K562 (cell line): ENCODE measurements at regions not wholly inside any gene's neighbourhood (a gene's known extent, or its start where the extent isn't known, plus 50 kb on each side); places are given as distances from the start of the nearest gene placed in this dataset.

Experiments
- ATAC-seq: fragments of 200-7000 bp; cut with Tn5 transposase; 3 replicates; pipeline ENCODE4 v1.9.1; 2020; ENCODE audit warnings: moderate library complexity
- BruUV-seq: library from RNA; stranded (reverse); fragments of 400-500 nt; replicated peaks from 2 replicates; lab custom pipeline; 2021; lab: Mats Ljungman, UMichigan
- CTCF ChIA-PET: fragments of 300-600 bp; formaldehyde crosslinking; extraction: SDS; loops from one replicate; lab custom pipeline; 2021; ENCODE audit warnings: low intra/inter-chr PET ratio; lab: Yijun Ruan, JAX
- POLR2A ChIA-PET: fragments of 300-600, 350-650 bp; sonication (Branson Sonifier 250); formaldehyde crosslinking; extraction: SDS; loops from one replicate; lab custom pipeline; 2021; ENCODE audit warnings: antibody characterized with exemption, inconsistent platforms; lab: Yijun Ruan, JAX
- DNase-seq, 4 experiments: peaks; one replicate each; pipeline versions ENCODE4 v3.0.0 to v3.0.0-alpha.2; 2011 to 2018; ENCODE audit warnings: low spot score in 3 of 4, mixed read lengths in 3 of 4; ENCODE audit errors: extremely low read depth in 1 of 4
- FAIRE-seq: peaks from 2 replicates; lab custom pipeline; 2011; peaks lifted over from hg19 to GRCh38; lab: Jason Lieb, UNC
- H2AFZ ChIP-seq: 2 replicates; pipeline ENCODE4 v1.6.0; 2011; ENCODE audit warnings: low read depth, low read length, control low read depth, inconsistent platforms
- H3K27ac ChIP-seq: fragments of 200-600 bp; 3 replicates; pipeline ENCODE4 v1.8.0; 2011; ENCODE audit warnings: low read depth, mild to moderate bottlenecking, control low read depth, inconsistent platforms, low read length, moderate library complexity, mixed read lengths; ENCODE audit errors: extremely low read depth
- H3K27me3 ChIP-seq, 2 experiments: fragments of 300-600 bp in 1 of 2; 2 replicates in 1 of 2; 3 replicates in 1 of 2; pipeline versions ENCODE4 v1.6.0 to v1.8.0; 2011; ENCODE audit warnings: inconsistent platforms in 2 of 2, low read length in 2 of 2, mild to moderate bottlenecking in 1 of 2, mixed read lengths in 1 of 2, moderate library complexity in 1 of 2; ENCODE audit not compliant: control insufficient read depth in 2 of 2, insufficient read depth in 2 of 2
- H3K36me3 ChIP-seq: fragments of 300-600 bp; 3 replicates; pipeline ENCODE4 v1.8.0; 2011; ENCODE audit warnings: mild to moderate bottlenecking, low read length, inconsistent platforms; ENCODE audit not compliant: control insufficient read depth, insufficient read depth
- H3K4me1 ChIP-seq, 2 experiments: fragments of 200-600 bp in 1 of 2; replicated peaks in 1 of 2; 2 replicates in 1 of 2; 3 replicates in 1 of 2; pipeline versions ENCODE4 v1.5.1 to v1.8.0; 2011; ENCODE audit warnings: inconsistent platforms in 2 of 2, low read length in 2 of 2, mild to moderate bottlenecking in 1 of 2, mixed read lengths in 1 of 2, moderate library complexity in 1 of 2; ENCODE audit not compliant: control insufficient read depth in 2 of 2, insufficient read depth in 2 of 2
- H3K4me2 ChIP-seq: 2 replicates; pipeline ENCODE4 v1.6.1; 2011; ENCODE audit warnings: low read length, control low read depth, inconsistent platforms, mixed read lengths; ENCODE audit not compliant: insufficient read depth
- H3K4me3 ChIP-seq: fragments of 200-600 bp; sonication (generic), shearing (Covaris generic); 2 replicates; pipeline ENCODE4 v1.5.1; 2016; ENCODE audit warnings: control low read depth, inconsistent platforms
- H3K79me2 ChIP-seq: fragments of 200-600 bp; 3 replicates; pipeline ENCODE4 v1.8.0; 2011; ENCODE audit warnings: low read length, inconsistent platforms; ENCODE audit not compliant: control insufficient read depth, insufficient read depth
- H3K9ac ChIP-seq, 2 experiments: 2 replicates each; pipeline versions ENCODE4 v1.6.0 to v1.6.1; 2011; ENCODE audit warnings: low read depth in 2 of 2, low read length in 2 of 2, control low read depth in 1 of 2, inconsistent platforms in 1 of 2, mild to moderate bottlenecking in 1 of 2, mixed read lengths in 1 of 2; ENCODE audit not compliant: insufficient read depth in 1 of 2
- H3K9me1 ChIP-seq: one replicate; pipeline ENCODE4 v1.6.0; 2011; ENCODE audit warnings: inconsistent platforms, mild to moderate bottlenecking, low read length, moderate library complexity; ENCODE audit not compliant: control insufficient read depth, insufficient read depth
- H3K9me3 ChIP-seq: replicated peaks from 2 replicates; pipeline ENCODE4 v1.5.1; 2011; ENCODE audit warnings: low read depth, low read length, inconsistent platforms; ENCODE audit not compliant: control insufficient read depth, insufficient read depth
- H4K20me1 ChIP-seq: replicated peaks from 2 replicates; pipeline ENCODE4 v1.6.1; 2011; ENCODE audit warnings: low read length, inconsistent platforms, mixed read lengths; ENCODE audit not compliant: control insufficient read depth, insufficient read depth
- BRCA1 ChIP-seq, 2 experiments: fragments of 450-650 bp in 1 of 2; sonication (generic) in 1 of 2; formaldehyde crosslinking in 1 of 2; IDR thresholded peaks; 2 replicates each; pipeline versions ENCODE4 v1.5.0 to v1.6.1; 2017 to 2020; ENCODE audit warnings: mild to moderate bottlenecking in 1 of 2, missing genetic modification reagents in 1 of 2
- MIER1 ChIP-seq: fragments of 450-650 bp; IDR thresholded peaks from 2 replicates; pipeline ENCODE4 v1.6.1; 2016; ENCODE audit warnings: antibody characterized with exemption, mild to moderate bottlenecking, low read depth
- U2AF1 ChIP-seq: fragments of 200-400 bp; formaldehyde crosslinking; optimal IDR thresholded peaks from 2 replicates; pipeline ENCODE3; 2017; ENCODE audit warnings: mild to moderate bottlenecking, low read depth, low read length, moderate library complexity
- ZNF655 ChIP-seq: fragments of 250-450 bp; sonication (Bioruptor Pico); IDR thresholded peaks from 2 replicates; pipeline ENCODE4 v1.5.0; 2021
- WGBS: fragments of 100-300 bp; shearing (Covaris generic); methylation state at CpG from one replicate; pipeline ENCODE4 v1.1.6; 2016; ENCODE audit warnings: low coverage, mixed read lengths; ENCODE audit not compliant: insufficient coverage; ENCODE audit errors: missing lambda C conversion rate; 5-methylcytosine and 5-hydroxymethylcytosine counted together
- in situ Hi-C: fragments of 300-500 bp; cut with MboI; formaldehyde crosslinking; loops from 4 replicates; pipeline ENCODE4 v1.15.0; 2018; ENCODE audit warnings: inconsistent platforms, mixed read lengths
- intact Hi-C: fragments of 100-400 bp; cut with micrococcal nuclease; formaldehyde crosslinking; loops from 2 replicates; pipeline ENCODE4 v1.14.2; 2022

GRCh38 chr18:43649649-43650357 lies 372.5 kb upstream of the SYT4 start:
- FAIRE-seq, result no peak
- Histone ChIP-seq H3K4me2 (no peak overlapping the region), H3K36me3 (no peaks in the 10 kb centered on the region), H3K4me3 (no peak overlapping the region), H3K4me1 (no peaks in the 10 kb centered on the region), H3K9ac (no peak overlapping the region), H3K27me3 (no peaks in the 10 kb centered on the region), H4K20me1 (no peaks in the 10 kb centered on the region), H3K27ac (no peak overlapping the region), H3K9me3 (no peaks in the 10 kb centered on the region)
- in situ Hi-C loops (no loop called here), intact Hi-C loops (no loop called here)
- WGBS, result 0% methylated on average over 1 of the region's 1 CpG
- CTCF ChIA-PET, result no interaction called here
- no TSS peak for BruUV-seq
- TF ChIP-seq ZNF655 (CRISPR knock-in tag) (no peak), U2AF1 (no peak), MIER1 (no peak), BRCA1 (IDR thresholded peaks at IDR 0.05) (no peak), BRCA1 (CRISPR knock-in tag; IDR thresholded peaks at IDR 0.05) (no peak)
- TF ChIP-seq, all 486 proteins: peak for 0
- DNase-seq, result no peak
- ATAC-seq, result no peak
- POLR2A ChIA-PET, result no interaction called here
- Histone ChIP-seq H2AFZ (no peak overlapping the region), H3K9me1 (no peaks in the 10 kb centered on the region), H3K79me2 (no peaks in the 10 kb centered on the region)
